Peyer's patch (tissue), 4 donors: ENCODE measurements at regions not wholly inside any gene's neighbourhood (a gene's known extent, or its start where the extent isn't known, plus 50 kb on each side); places are given as distances from the start of the nearest gene placed in this dataset.

Experiments used
- DNase-seq, 3 donors: peaks; one replicate each; pipeline ENCODE4 v3.0.0-alpha.2; 2017 to 2019
- H3K27ac ChIP-seq, 4 donors: fragments of 200-600 bp; sonication (generic); one replicate each; pipeline ENCODE4 v1.5.1; 2016 to 2019
- H3K27me3 ChIP-seq, 2 donors: fragments of 200-600 bp; sonication (generic); one replicate each; pipeline ENCODE4 v1.5.1; 2019
- H3K36me3 ChIP-seq, 3 donors: fragments of 200-600 bp; sonication (generic); one replicate each; pipeline ENCODE4 v1.5.1; 2016 to 2019
- H3K4me1 ChIP-seq, 4 donors: fragments of 200-600 bp; sonication (generic); one replicate each; pipeline ENCODE4 v1.5.1; 2016 to 2019
- H3K4me3 ChIP-seq, 4 donors: fragments of 200-600 bp; sonication (generic); 1 replicate in 3 of 4; 2 replicates in 1 of 4; pipeline ENCODE4 v1.5.1; 2016 to 2019; ENCODE audit warnings: mild to moderate bottlenecking in 1 of 4
- H3K9me3 ChIP-seq, 4 donors: fragments of 200-600 bp; sonication (generic); one replicate each; pipeline ENCODE4 v1.5.1; 2016 to 2019; ENCODE audit warnings: mild to moderate bottlenecking in 1 of 4
- POLR2A ChIP-seq, 2 donors: fragments of 450-650 bp; IDR thresholded peaks; one replicate each; pipeline ENCODE4 v1.5.1; 2017; ENCODE audit warnings: antibody characterized with exemption in 2 of 2, mild to moderate bottlenecking in 2 of 2, moderate library complexity in 2 of 2
- TF ChIP-seq, protein P1 (sequence below), 6 experiments: fragments of 450-650 bp in 4 of 6; fragments of 200-600 bp in 2 of 6; sonication (generic) in 1 of 6; IDR thresholded peaks; one replicate each; pipeline ENCODE4 v1.5.1; 2017 to 2019; ENCODE audit warnings: antibody characterized with exemption in 6 of 6, mild to moderate bottlenecking in 3 of 6, moderate library complexity in 1 of 6

DNA sequence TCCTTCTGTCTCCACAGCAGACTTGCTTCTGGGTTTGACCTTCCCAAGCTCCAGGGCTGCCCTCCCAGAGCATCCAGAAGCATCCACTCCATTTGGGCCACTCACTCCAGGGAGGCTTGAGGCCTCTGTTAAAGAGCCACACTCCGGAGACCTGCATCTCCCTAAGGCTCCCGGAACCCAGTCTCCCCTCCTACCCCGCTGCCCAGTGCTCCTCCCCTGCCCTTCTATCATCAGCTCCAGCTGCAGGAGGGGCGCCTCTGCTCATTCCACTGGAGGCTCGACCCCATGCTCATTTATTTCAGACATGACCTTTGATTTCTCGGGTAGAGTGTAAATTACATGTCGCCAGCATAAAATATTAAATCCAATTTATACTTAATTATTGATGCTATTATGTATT is 142.5 kb downstream of the SYF2 start:
- Histone ChIP-seq H3K27me3 (no peaks in the 10 kb centered on the region), H3K9me3 (no peaks in the 10 kb centered on the region), H3K36me3 (no peaks in the 10 kb centered on the region), H3K4me1 (no peaks in the 10 kb centered on the region), H3K4me3 (no peak overlapping the region), H3K27ac (no peak overlapping the region)
- no peak for DNase-seq
- TF ChIP-seq, protein P1, sequence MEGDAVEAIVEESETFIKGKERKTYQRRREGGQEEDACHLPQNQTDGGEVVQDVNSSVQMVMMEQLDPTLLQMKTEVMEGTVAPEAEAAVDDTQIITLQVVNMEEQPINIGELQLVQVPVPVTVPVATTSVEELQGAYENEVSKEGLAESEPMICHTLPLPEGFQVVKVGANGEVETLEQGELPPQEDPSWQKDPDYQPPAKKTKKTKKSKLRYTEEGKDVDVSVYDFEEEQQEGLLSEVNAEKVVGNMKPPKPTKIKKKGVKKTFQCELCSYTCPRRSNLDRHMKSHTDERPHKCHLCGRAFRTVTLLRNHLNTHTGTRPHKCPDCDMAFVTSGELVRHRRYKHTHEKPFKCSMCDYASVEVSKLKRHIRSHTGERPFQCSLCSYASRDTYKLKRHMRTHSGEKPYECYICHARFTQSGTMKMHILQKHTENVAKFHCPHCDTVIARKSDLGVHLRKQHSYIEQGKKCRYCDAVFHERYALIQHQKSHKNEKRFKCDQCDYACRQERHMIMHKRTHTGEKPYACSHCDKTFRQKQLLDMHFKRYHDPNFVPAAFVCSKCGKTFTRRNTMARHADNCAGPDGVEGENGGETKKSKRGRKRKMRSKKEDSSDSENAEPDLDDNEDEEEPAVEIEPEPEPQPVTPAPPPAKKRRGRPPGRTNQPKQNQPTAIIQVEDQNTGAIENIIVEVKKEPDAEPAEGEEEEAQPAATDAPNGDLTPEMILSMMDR (IDR thresholded peaks at IDR 0.05) = no peak
- no peak for TF ChIP-seq POLR2A (IDR thresholded peaks at IDR 0.05)

DNA sequence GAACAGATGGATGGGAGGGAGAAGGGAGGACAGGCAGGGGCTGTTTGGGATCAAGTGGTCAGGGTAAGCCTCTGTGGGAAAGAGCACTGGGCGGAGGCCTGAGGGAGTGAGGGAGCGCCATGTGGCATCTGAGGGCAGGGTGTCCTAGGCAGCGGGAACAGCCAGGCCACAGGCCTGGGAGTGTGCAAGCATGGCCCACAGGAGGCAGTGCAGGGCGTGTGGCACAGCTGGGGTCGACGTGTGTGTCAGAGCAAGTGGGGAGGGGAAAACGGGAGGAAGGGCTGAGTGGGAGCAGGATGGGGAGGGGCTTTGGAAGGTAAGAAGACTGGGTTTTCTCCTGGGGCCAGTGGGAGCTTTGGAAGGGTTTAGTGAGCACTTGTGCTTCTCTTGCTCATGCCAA is 143.4 kb downstream of the SYF2 start:
- H3K4me1 ChIP-seq = no peaks in the 10 kb centered on the region
- H3K4me3 ChIP-seq = no peak overlapping the region
- TF ChIP-seq, protein P1 (IDR thresholded peaks at IDR 0.05) = no peak
- no peak for TF ChIP-seq POLR2A (IDR thresholded peaks at IDR 0.05)
- DNase-seq = no peak
- no peaks in the 10 kb centered on the region for H3K9me3 ChIP-seq
- no peaks in the 10 kb centered on the region for H3K36me3 ChIP-seq
- H3K27me3 ChIP-seq = no peaks in the 10 kb centered on the region
- no peak overlapping the region for H3K27ac ChIP-seq

DNA sequence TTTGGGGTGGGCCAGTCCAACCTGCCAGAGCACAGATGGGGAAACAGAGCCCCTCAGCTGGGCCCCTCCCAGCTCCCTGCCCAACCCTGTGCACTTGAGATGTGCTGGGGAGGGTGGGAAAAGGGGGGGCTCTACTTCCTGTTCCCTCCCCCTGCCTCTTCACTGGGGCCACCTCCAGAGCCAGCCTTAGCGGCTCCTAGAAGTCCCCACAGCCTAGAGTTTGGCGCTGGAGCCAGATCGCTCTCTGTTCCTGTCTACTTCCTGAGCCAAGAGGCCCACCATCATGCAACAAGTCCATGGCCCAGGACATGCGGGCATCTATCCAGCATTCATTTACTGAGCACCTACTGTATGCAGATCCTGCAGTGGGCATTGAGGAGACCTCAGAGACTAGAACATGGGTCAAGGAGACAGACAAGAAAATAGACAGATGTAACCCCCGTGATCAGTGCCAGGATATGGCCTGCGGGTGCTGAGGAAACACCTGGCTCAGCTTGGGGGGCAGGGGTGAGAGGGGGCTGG is 144.1 kb downstream of the SYF2 start:
- Histone ChIP-seq H3K36me3 (no peaks in the 10 kb centered on the region), H3K4me1 (no peaks in the 10 kb centered on the region), H3K9me3 (no peaks in the 10 kb centered on the region), H3K27ac (no peak overlapping the region), H3K27me3 (no peaks in the 10 kb centered on the region), H3K4me3 (no peak overlapping the region)
- no peak for DNase-seq
- TF ChIP-seq, protein P1 (IDR thresholded peaks at IDR 0.05) = no peak
- TF ChIP-seq POLR2A (IDR thresholded peaks at IDR 0.05) = no peak

DNA sequence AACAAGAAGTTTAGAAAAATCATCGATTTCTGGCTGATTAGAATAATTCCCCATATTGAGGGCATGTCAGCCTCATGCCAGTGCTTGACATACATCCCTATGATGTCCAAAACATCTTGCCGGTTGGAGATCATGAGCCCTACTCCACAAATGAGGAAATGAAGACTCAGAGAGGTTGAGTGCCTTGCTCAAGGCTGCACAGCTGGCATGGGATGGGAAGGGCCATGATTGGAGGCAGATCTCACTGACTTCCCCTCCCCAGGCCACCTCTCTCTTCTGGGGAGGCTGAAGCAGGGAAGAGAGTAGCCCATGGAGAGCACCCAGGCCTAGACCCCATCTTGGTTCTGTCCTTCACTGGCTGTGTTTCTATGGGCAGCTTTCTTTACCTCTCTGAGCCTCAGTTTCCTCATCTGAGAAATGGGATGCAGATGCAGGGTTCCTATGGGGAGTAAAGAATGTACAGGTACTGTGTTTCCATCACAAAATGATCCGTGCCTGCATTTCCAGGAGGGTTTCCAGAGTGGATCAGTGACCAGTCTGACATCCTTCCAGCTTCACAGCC is 145.7 kb downstream of the SYF2 start:
- no peaks in the 10 kb centered on the region for H3K27me3 ChIP-seq
- DNase-seq = no peak
- no peak overlapping the region for H3K27ac ChIP-seq
- no peaks in the 10 kb centered on the region for H3K4me1 ChIP-seq
- no peak overlapping the region for H3K4me3 ChIP-seq
- H3K9me3 ChIP-seq = no peaks in the 10 kb centered on the region
- TF ChIP-seq POLR2A (IDR thresholded peaks at IDR 0.05) = no peak
- TF ChIP-seq, protein P1 (IDR thresholded peaks at IDR 0.05) = no peak
- H3K36me3 ChIP-seq = no peaks in the 10 kb centered on the region

DNA sequence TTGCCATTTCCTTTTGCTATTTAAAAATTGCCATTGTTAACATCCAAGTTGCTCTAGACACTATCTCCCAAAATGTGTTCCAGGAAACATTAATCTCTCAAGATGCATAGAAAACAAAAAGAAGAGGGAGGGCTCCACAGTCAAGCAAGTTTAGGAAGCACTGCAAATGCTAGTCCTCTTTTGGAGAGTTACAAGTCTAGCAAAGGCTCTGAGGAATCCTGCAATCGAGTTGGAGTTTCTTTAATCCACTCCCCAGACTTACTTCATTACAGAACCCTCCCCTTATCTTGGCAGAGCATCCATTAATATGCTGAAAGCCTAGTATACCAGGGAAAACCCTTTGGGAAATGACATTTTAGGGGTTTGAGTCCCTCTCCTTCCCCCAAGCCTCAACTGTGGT is 147.9 kb downstream of the SYF2 start:
- no peaks in the 10 kb centered on the region for H3K36me3 ChIP-seq
- H3K9me3 ChIP-seq = no peaks in the 10 kb centered on the region
- no peaks in the 10 kb centered on the region for H3K27me3 ChIP-seq
- DNase-seq = no peak
- no peak overlapping the region for H3K27ac ChIP-seq
- no peak for TF ChIP-seq POLR2A (IDR thresholded peaks at IDR 0.05)
- TF ChIP-seq, protein P1 (IDR thresholded peaks at IDR 0.05) = no peak
- H3K4me1 ChIP-seq = no peaks in the 10 kb centered on the region
- H3K4me3 ChIP-seq = no peak overlapping the region
